ENCODE measurements at regions not wholly inside any gene's neighbourhood (a gene's known extent, or its start where the extent isn't known, plus 50 kb on each side); places are given as distances from the start of the nearest gene placed in this dataset.
"Not testable (repeated sequence)": the region's sequence is repeated elsewhere in the genome, so short reads cannot be mapped to it uniquely, and the experiment has no call there.

- no peak for DNase-seq (ENCODE audit: low read depth in 1 of 2, low spot score in 2 of 2)
- Histone ChIP-seq H3K27ac (no peak overlapping the region), H3K36me3 (no peaks in the 10 kb centered on the region), H3K9me3 (replicated peaks) (peaks cover 11% of the 10 kb centered on the region), H3K4me1 (replicated peaks) (no peaks in the 10 kb centered on the region), H3K27me3 (replicated peaks) (no peaks in the 10 kb centered on the region), H3K4me3 (no peak overlapping the region)
Observed at GRCh38 chr2:2779727-2780126, 448.7 kb upstream of the MYT1L start.

- peaks cover 16% of the 10 kb centered on the region for H3K9me3 ChIP-seq (replicated peaks)
- DNase-seq (ENCODE audit: low read depth in 1 of 2, low spot score in 2 of 2): no peak
- H3K4me3 ChIP-seq: no peak overlapping the region
- H3K27me3 ChIP-seq (replicated peaks): no peaks in the 10 kb centered on the region
- H3K36me3 ChIP-seq: no peaks in the 10 kb centered on the region
- no peak overlapping the region for H3K27ac ChIP-seq
- H3K4me1 ChIP-seq (replicated peaks): no peaks in the 10 kb centered on the region
Observed at GRCh38 chr2:2777876-2778275, 446.8 kb upstream of the MYT1L start.

GRCh38 chr2:2777213-2777612 lies 446.1 kb upstream of the MYT1L start:
- H3K4me3 ChIP-seq: no peak overlapping the region
- no peak for DNase-seq (ENCODE audit: low read depth in 1 of 2, low spot score in 2 of 2)
- H3K4me1 ChIP-seq (replicated peaks): no peaks in the 10 kb centered on the region
- no peak overlapping the region for H3K27ac ChIP-seq
- H3K9me3 ChIP-seq (replicated peaks): peaks cover 16% of the 10 kb centered on the region
- no peaks in the 10 kb centered on the region for H3K27me3 ChIP-seq (replicated peaks)
- no peaks in the 10 kb centered on the region for H3K36me3 ChIP-seq

DNA sequence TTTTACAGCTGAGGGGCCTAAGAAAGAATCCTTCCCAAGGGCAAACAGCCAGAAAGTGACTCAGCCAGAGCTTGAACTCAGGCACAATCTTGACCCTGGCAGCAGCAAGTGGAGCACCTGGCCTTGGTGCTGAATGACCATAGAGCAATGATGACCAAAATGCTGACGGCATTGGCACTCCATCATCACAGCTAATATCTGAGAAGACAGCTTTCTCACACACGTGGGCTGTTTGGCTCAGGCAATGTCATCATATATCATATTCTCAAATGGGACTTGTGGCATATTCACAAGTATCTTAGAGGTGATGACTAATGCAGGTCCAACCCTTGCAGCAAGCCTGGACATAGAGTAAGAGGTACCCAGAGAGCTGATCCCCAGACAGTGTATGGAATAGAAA lies 443.9 kb upstream of the MYT1L start:
- no peak overlapping the region for H3K4me3 ChIP-seq
- no peaks in the 10 kb centered on the region for H3K27me3 ChIP-seq (replicated peaks)
- H3K4me1 ChIP-seq (replicated peaks): no peaks in the 10 kb centered on the region
- no peaks in the 10 kb centered on the region for H3K36me3 ChIP-seq
- no peak overlapping the region for H3K27ac ChIP-seq
- no peak for DNase-seq (ENCODE audit: low read depth in 1 of 2, low spot score in 2 of 2)
- peaks cover 14% of the 10 kb centered on the region; the same call in 1 of the 2 replicates for H3K9me3 ChIP-seq (replicated peaks)

DNA sequence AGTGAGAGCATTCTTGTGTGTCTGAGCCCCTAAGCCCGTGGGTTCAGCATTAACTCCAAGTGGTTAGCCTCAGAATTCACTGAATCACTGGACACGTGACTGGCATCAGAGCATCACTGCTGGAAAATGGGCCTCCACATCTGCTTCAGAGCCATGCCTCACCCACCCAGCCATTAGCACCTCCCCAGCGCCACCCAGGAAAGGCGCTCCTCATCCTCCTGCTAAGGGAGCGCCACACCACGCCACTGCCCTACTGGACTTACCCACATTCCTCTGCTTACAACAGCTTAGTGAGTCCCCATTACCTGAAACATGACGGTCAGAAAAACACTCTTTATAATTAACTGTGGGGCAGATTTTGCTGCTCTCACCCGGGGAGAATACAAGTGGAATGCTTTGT lies 442.6 kb upstream of the MYT1L start:
- no peak for DNase-seq (ENCODE audit: low read depth in 1 of 2, low spot score in 2 of 2)
- H3K27ac ChIP-seq: no peak overlapping the region
- no peaks in the 10 kb centered on the region for H3K36me3 ChIP-seq
- no peak overlapping the region for H3K4me3 ChIP-seq
- H3K9me3 ChIP-seq (replicated peaks): peaks cover 18% of the 10 kb centered on the region
- no peaks in the 10 kb centered on the region for H3K27me3 ChIP-seq (replicated peaks)
- H3K4me1 ChIP-seq (replicated peaks): no peaks in the 10 kb centered on the region

GRCh38 chr2:2773080-2773479 lies 442.0 kb upstream of the MYT1L start:
- not testable (repeated sequence) for H3K4me3 ChIP-seq; DNase-seq (ENCODE audit: low read depth in 1 of 2, low spot score in 2 of 2); H3K27me3 ChIP-seq (replicated peaks); H3K4me1 ChIP-seq (replicated peaks); H3K27ac ChIP-seq; H3K36me3 ChIP-seq
- peaks cover 18% of the 10 kb centered on the region for H3K9me3 ChIP-seq (replicated peaks)

- Histone ChIP-seq H3K4me1 (replicated peaks) (no peaks in the 10 kb centered on the region), H3K27ac (no peak overlapping the region), H3K9me3 (replicated peaks) (peaks cover 22% of the 10 kb centered on the region), H3K36me3 (no peaks in the 10 kb centered on the region), H3K4me3 (no peak overlapping the region), H3K27me3 (replicated peaks) (no peaks in the 10 kb centered on the region)
- no peak for DNase-seq (ENCODE audit: low read depth in 1 of 2, low spot score in 2 of 2)
Observed at GRCh38 chr2:2771721-2772411, 440.8 kb upstream of the MYT1L start.

GRCh38 chr2:2769481-2770431 lies 438.7 kb upstream of the MYT1L start:
- DNase-seq (ENCODE audit: low read depth in 1 of 2, low spot score in 2 of 2): no peak
- Histone ChIP-seq H3K4me3 (no peak overlapping the region), H3K27me3 (replicated peaks) (no peaks in the 10 kb centered on the region), H3K36me3 (no peaks in the 10 kb centered on the region), H3K9me3 (replicated peaks) (peaks cover 19% of the 10 kb centered on the region), H3K4me1 (replicated peaks) (no peaks in the 10 kb centered on the region), H3K27ac (no peak overlapping the region)

DNA sequence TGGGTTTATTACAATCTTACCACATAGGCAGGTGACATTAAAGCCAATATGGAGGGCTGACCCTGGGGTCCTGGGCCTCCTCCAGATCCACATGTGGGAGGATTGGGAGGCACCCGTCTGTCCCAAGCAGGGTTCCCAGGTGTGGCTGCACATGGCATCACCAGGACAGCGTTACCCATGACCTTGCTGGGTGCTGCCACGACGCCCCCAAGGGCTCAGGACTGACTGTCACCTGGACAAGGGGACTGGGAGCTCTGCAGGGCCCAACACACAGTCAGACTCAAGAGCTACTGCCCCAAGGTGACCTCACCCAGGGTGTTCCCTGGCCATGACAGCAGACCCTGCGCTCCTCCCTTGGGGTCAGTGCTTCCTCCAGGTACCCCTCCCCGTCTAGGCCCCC lies 437.4 kb upstream of the MYT1L start:
- H3K27me3 ChIP-seq (replicated peaks): no peaks in the 10 kb centered on the region
- H3K9me3 ChIP-seq (replicated peaks): peaks cover 16% of the 10 kb centered on the region
- no peak for DNase-seq (ENCODE audit: low read depth in 1 of 2, low spot score in 2 of 2)
- H3K4me3 ChIP-seq: no peak overlapping the region
- no peaks in the 10 kb centered on the region for H3K4me1 ChIP-seq (replicated peaks)
- H3K27ac ChIP-seq: no peak overlapping the region
- no peaks in the 10 kb centered on the region for H3K36me3 ChIP-seq

DNA sequence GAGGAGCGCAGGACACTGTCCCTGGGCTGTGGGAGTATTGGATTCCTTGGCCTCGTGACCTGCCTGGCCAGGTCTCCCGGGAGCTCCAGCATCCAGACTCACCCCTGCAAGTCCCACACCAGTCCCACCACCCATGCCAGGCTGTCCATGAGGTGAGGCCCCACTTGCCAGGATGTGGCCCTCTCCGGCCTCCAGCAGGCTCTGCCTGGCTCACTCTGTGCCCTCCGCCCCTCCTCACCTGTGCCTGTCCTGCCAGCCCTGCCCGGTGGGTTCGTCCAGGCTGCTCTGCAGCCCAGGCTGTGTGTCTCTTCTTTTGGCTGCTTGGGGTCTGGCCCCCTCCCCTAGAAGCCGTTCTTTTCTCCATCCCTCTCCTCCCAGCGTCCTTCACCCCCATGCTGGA lies 436.8 kb upstream of the MYT1L start:
- Histone ChIP-seq H3K36me3 (no peaks in the 10 kb centered on the region), H3K27me3 (replicated peaks) (no peaks in the 10 kb centered on the region), H3K27ac (no peak overlapping the region), H3K4me1 (replicated peaks) (no peaks in the 10 kb centered on the region), H3K9me3 (replicated peaks) (peaks cover 17% of the 10 kb centered on the region), H3K4me3 (no peak overlapping the region)
- DNase-seq (ENCODE audit: low read depth in 1 of 2, low spot score in 2 of 2): no peak

- no peaks in the 10 kb centered on the region for H3K4me1 ChIP-seq (replicated peaks)
- H3K9me3 ChIP-seq (replicated peaks): peaks cover 20% of the 10 kb centered on the region
- H3K27me3 ChIP-seq (replicated peaks): no peaks in the 10 kb centered on the region
- DNase-seq (ENCODE audit: low read depth in 1 of 2, low spot score in 2 of 2): no peak
- H3K36me3 ChIP-seq: no peaks in the 10 kb centered on the region
- H3K27ac ChIP-seq: no peak overlapping the region
- H3K4me3 ChIP-seq: no peak overlapping the region
Observed at GRCh38 chr2:2765839-2766495, 434.9 kb upstream of the MYT1L start.

DNA sequence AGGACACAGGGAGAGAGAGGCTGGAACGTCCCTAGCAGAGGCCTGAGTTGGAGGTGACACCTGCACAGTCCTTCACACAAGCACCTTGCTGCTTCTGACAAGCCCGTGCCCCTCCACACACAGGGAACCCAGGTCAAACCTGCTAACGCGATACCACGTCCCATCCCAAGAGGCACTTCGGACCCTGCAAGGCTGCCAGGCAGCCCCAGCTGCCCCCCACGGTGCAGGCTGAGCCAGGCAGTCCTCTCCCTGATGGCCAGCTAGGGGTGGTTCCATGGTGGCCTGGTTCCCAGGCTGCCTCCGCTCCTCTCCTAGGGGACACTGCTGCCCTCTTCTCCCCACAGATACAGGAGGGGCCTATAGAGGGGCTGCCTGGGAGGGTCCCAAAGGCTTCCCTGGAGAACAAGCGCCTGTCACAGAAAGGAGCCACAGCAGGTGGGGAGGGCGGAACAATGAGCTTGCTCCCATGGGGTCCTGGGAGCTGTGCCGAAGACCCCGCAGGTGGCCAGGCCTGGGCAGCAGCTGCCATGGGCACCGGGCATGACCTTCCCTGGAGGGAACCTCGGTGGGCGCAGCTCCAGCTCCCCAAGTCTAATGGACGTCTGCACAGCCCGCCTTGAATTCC lies 434.2 kb upstream of the MYT1L start:
- H3K36me3 ChIP-seq: no peaks in the 10 kb centered on the region
- peaks cover 18% of the 10 kb centered on the region for H3K9me3 ChIP-seq (replicated peaks)

DNA sequence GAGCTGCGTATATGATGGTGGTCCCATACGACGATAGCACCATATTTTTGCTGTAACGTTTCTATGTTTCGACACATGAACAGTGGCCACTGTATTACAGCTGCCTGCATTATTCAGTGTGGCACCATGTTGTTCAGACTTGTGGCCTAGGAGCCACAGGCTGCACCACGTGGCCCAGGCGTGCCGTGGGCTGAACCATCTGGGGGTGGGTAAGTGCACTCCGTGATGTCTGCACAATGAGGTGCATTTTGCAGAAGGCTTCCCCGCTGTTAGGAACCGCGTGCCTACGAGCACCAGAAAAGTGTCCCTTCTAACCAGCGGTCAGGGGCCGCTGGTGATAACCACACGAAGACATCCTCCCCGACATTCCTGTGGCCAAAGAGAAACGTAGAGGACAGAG lies 433.7 kb upstream of the MYT1L start:
- H3K4me3 ChIP-seq: no peak overlapping the region
- H3K27me3 ChIP-seq (replicated peaks): no peaks in the 10 kb centered on the region
- no peak overlapping the region for H3K27ac ChIP-seq
- no peak for DNase-seq (ENCODE audit: low read depth in 1 of 2, low spot score in 2 of 2)
- H3K4me1 ChIP-seq (replicated peaks): no peaks in the 10 kb centered on the region
- H3K9me3 ChIP-seq (replicated peaks): peaks cover 18% of the 10 kb centered on the region
- no peaks in the 10 kb centered on the region for H3K36me3 ChIP-seq

More for the DNA sequence above, 434.2 kb upstream of the MYT1L start:
- DNase-seq (ENCODE audit: low read depth in 1 of 2, low spot score in 2 of 2): no peak
- Histone ChIP-seq H3K4me3 (no peak overlapping the region), H3K4me1 (replicated peaks) (no peaks in the 10 kb centered on the region), H3K27me3 (replicated peaks) (no peaks in the 10 kb centered on the region), H3K27ac (no peak overlapping the region)

GRCh38 chr2:2764001-2764355 lies 432.9 kb upstream of the MYT1L start:
- no peaks in the 10 kb centered on the region for H3K36me3 ChIP-seq
- H3K9me3 ChIP-seq (replicated peaks): peaks cover 16% of the 10 kb centered on the region
- no peak for DNase-seq (ENCODE audit: low read depth in 1 of 2, low spot score in 2 of 2)
- no peak overlapping the region for H3K4me3 ChIP-seq
- H3K27me3 ChIP-seq (replicated peaks): no peaks in the 10 kb centered on the region
- H3K27ac ChIP-seq: no peak overlapping the region
- H3K4me1 ChIP-seq (replicated peaks): no peaks in the 10 kb centered on the region
